Body of pancreas (tissue), 4 donors: ENCODE measurements at regions not wholly inside any gene's neighbourhood (a gene's known extent, or its start where the extent isn't known, plus 50 kb on each side); places are given as distances from the start of the nearest gene placed in this dataset.

Source experiments
- ATAC-seq: fragments of 150-250 bp; one replicate; pipeline ENCODE4 v1.9.1; 2016
- DNase-seq, 4 donors: peaks; one replicate each; pipeline ENCODE4 v3.0.0-alpha.2; 2019
- H3K27ac ChIP-seq, 4 donors: fragments of 200-600 bp; sonication (generic); 1 replicate in 3 of 4; 2 replicates in 1 of 4; pipeline versions ENCODE4 v1.5.1 to v1.6.1; 2016 to 2019; ENCODE audit warnings: mild to moderate bottlenecking in 1 of 4, mixed read lengths in 1 of 4, moderate library complexity in 1 of 4
- H3K27me3 ChIP-seq, 2 donors: fragments of 200-600 bp; sonication (generic); one replicate each; pipeline ENCODE4 v1.6.0; 2016; ENCODE audit warnings: mild to moderate bottlenecking in 1 of 2
- H3K36me3 ChIP-seq, 2 donors: fragments of 200-600 bp; sonication (generic); replicated peaks in 1 of 2; 2 replicates each; pipeline ENCODE4 v1.5.1; 2016; ENCODE audit warnings: low read depth in 2 of 2; ENCODE audit not compliant: insufficient read depth in 1 of 2
- H3K4me1 ChIP-seq: fragments of 200-600 bp; sonication (generic); one replicate; pipeline ENCODE4 v1.6.0; 2016
- H3K4me3 ChIP-seq, 2 donors: fragments of 200-600 bp; sonication (generic); 1 replicate in 1 of 2; 2 replicates in 1 of 2; pipeline ENCODE4 v1.5.1; 2016 to 2019
- H3K9me3 ChIP-seq, 3 donors: fragments of 200-600 bp; sonication (generic); 1 replicate in 2 of 3; 2 replicates in 1 of 3; pipeline ENCODE4 v1.5.1; 2016
- CTCF ChIP-seq, 7 experiments: fragments of 450-650 bp in 4 of 7; fragments of 200-600 bp in 3 of 7; sonication (generic) in 3 of 7; IDR thresholded peaks; one replicate each; pipeline ENCODE4 v1.5.1; 2016 to 2019; ENCODE audit warnings: antibody characterized with exemption in 7 of 7
- POLR2A ChIP-seq, 3 donors: fragments of 450-650 bp; IDR thresholded peaks; one replicate each; pipeline ENCODE4 v1.6.1; 2016; ENCODE audit warnings: antibody characterized with exemption in 3 of 3, mild to moderate bottlenecking in 2 of 3
- WGBS, 2 donors: methylation state at CpG; one replicate each; pipeline ENCODE4 v1.1.5; 2017; 5-methylcytosine and 5-hydroxymethylcytosine counted together
- intact Hi-C: fragments of 100-400 bp; cut with DNase I; formaldehyde crosslinking; loops from one replicate; pipeline ENCODE4 v1.15.1; 2023

GRCh38 chr6:9632026-9632425 is 782.8 kb downstream of the TFAP2A start:
- no peak for ATAC-seq

GRCh38 chr6:9628819-9629218 is 786.1 kb downstream of the TFAP2A start:
- TF ChIP-seq CTCF (IDR thresholded peaks at IDR 0.05): no peak
- no peak for TF ChIP-seq POLR2A (IDR thresholded peaks at IDR 0.05)
- no peak for ATAC-seq
- no peaks in the 10 kb centered on the region for H3K9me3 ChIP-seq
- no peaks in the 10 kb centered on the region for H3K4me1 ChIP-seq
- H3K36me3 ChIP-seq: no peaks in the 10 kb centered on the region
- no peak for DNase-seq
- H3K27ac ChIP-seq: no peak overlapping the region
- no peaks in the 10 kb centered on the region for H3K27me3 ChIP-seq
- intact Hi-C loops: no loop called here
- H3K4me3 ChIP-seq: no peak overlapping the region

More at GRCh38 chr6:9632026-9632425, 782.8 kb downstream of the TFAP2A start:
- DNase-seq: no peak
- intact Hi-C loops: no loop called here
- no peaks in the 10 kb centered on the region for H3K27me3 ChIP-seq
- H3K9me3 ChIP-seq: no peaks in the 10 kb centered on the region
- H3K36me3 ChIP-seq: no peaks in the 10 kb centered on the region
- no peaks in the 10 kb centered on the region for H3K4me1 ChIP-seq
- no peak overlapping the region for H3K27ac ChIP-seq
- TF ChIP-seq CTCF (IDR thresholded peaks at IDR 0.05): no peak
- no peak for TF ChIP-seq POLR2A (IDR thresholded peaks at IDR 0.05)
- no peak overlapping the region for H3K4me3 ChIP-seq

- DNase-seq: no peak
- ATAC-seq: no peak
- Histone ChIP-seq H3K27ac (no peak overlapping the region), H3K9me3 (no peaks in the 10 kb centered on the region), H3K4me3 (no peak overlapping the region), H3K27me3 (no peaks in the 10 kb centered on the region), H3K36me3 (no peaks in the 10 kb centered on the region), H3K4me1 (no peaks in the 10 kb centered on the region)
- TF ChIP-seq CTCF (IDR thresholded peaks at IDR 0.05): no peak
- no peak for TF ChIP-seq POLR2A (IDR thresholded peaks at IDR 0.05)
- WGBS, 2 donors: 47 to 58% methylated on average over 3 of the region's 3 CpGs
- intact Hi-C loops: no loop called here
Measured at GRCh38 chr6:9627916-9628315, 787.0 kb downstream of the TFAP2A start.

GRCh38 chr6:9623985-9624384 is 790.9 kb downstream of the TFAP2A start:
- DNase-seq (no peak), ATAC-seq (no peak)
- no peaks in the 10 kb centered on the region for H3K36me3 ChIP-seq
- intact Hi-C loops: no loop called here
- H3K27ac ChIP-seq: no peak overlapping the region
- no peak overlapping the region for H3K4me3 ChIP-seq
- TF ChIP-seq POLR2A (IDR thresholded peaks at IDR 0.05) (no peak), CTCF (IDR thresholded peaks at IDR 0.05) (no peak)
- H3K27me3 ChIP-seq: no peaks in the 10 kb centered on the region
- no peaks in the 10 kb centered on the region for H3K4me1 ChIP-seq
- H3K9me3 ChIP-seq: no peaks in the 10 kb centered on the region
- 46 to 65% methylated on average over 3 of the region's 3 CpGs for WGBS, 2 donors

GRCh38 chr6:9623228-9623832 is 791.5 kb downstream of the TFAP2A start:
- Histone ChIP-seq H3K36me3 (no peaks in the 10 kb centered on the region), H3K4me3 (no peak overlapping the region), H3K4me1 (no peaks in the 10 kb centered on the region), H3K27ac (no peak overlapping the region), H3K9me3 (no peaks in the 10 kb centered on the region), H3K27me3 (no peaks in the 10 kb centered on the region)
- WGBS, 2 donors: 64 to 75% methylated on average over 8 of the region's 8 CpGs
- ATAC-seq (no peak), DNase-seq (no peak)
- TF ChIP-seq CTCF (IDR thresholded peaks at IDR 0.05) (no peak), POLR2A (IDR thresholded peaks at IDR 0.05) (no peak)
- intact Hi-C loops: no loop called here
